ENCODE measurements at regions not wholly inside any gene's neighbourhood (a gene's known extent, or its start where the extent isn't known, plus 50 kb on each side); places are given as distances from the start of the nearest gene placed in this dataset.

- Histone ChIP-seq H3K79me2 (ENCODE audit: insufficient read depth, low read depth, low read length) (no peaks in the 10 kb centered on the region), H2AFZ (ENCODE audit: low read length) (no peak overlapping the region), H3K9me2 (ENCODE audit: insufficient read depth, low read length) (no peaks in the 10 kb centered on the region), H3K36me3 (ENCODE audit: insufficient read depth, low read length) (no peaks in the 10 kb centered on the region), H3K9me3 (ENCODE audit: low read length) (no peaks in the 10 kb centered on the region), H3K27ac (ENCODE audit: low read depth, low read length, poor library complexity, severe bottlenecking) (no peak overlapping the region), H3K4me3 (ENCODE audit: low read depth, low read length, poor library complexity, severe bottlenecking) (no peak overlapping the region), H3K4me2 (ENCODE audit: low read length) (no peak overlapping the region), H4K20me1 (ENCODE audit: insufficient read depth, low read length) (no peaks in the 10 kb centered on the region), H3K4me1 (ENCODE audit: insufficient read depth, low read length, poor library complexity, severe bottlenecking) (no peaks in the 10 kb centered on the region)
- DNase-seq (ENCODE audit: low spot score), result no peak
- CTCF ChIA-PET (ENCODE audit: unreplicated experiment), result no interaction called here
- BruUV-seq (replicated peaks), result no TSS peak
- POLR2A ChIA-PET, result interaction anchor here (0.7 kb wide), 1 partner anchor 45 kb away, joined by 3 read pairs; no protein-coding TSS in a partner anchor
- intact Hi-C loops (cut with micrococcal nuclease; ENCODE audit: unreplicated experiment), result no loop called here
- TF ChIP-seq EZH2phosphoT487 (IDR thresholded peaks at IDR 0.05; ENCODE audit: borderline replicate concordance, low read depth, low read length) (no peak), CTCF (conservative IDR thresholded peaks at IDR 0.05; ENCODE audit: low read length) (no peak)
Observed at GRCh38 chr18:76142611-76143010, 352.4 kb downstream of the ZNF516 start.

- Histone ChIP-seq H3K9me2 (ENCODE audit: insufficient read depth, low read length) (no peaks in the 10 kb centered on the region), H3K9me3 (ENCODE audit: low read length) (no peaks in the 10 kb centered on the region), H3K79me2 (ENCODE audit: insufficient read depth, low read depth, low read length) (no peaks in the 10 kb centered on the region), H3K4me2 (ENCODE audit: low read length) (no peak overlapping the region), H3K4me3 (ENCODE audit: low read depth, low read length, poor library complexity, severe bottlenecking) (no peak overlapping the region), H3K27ac (ENCODE audit: low read depth, low read length, poor library complexity, severe bottlenecking) (no peak overlapping the region), H2AFZ (ENCODE audit: low read length) (no peak overlapping the region), H3K36me3 (ENCODE audit: insufficient read depth, low read length) (no peaks in the 10 kb centered on the region), H4K20me1 (ENCODE audit: insufficient read depth, low read length) (no peaks in the 10 kb centered on the region), H3K4me1 (ENCODE audit: insufficient read depth, low read length, poor library complexity, severe bottlenecking) (no peaks in the 10 kb centered on the region)
- POLR2A ChIA-PET, result no interaction called here
- BruUV-seq (replicated peaks), result no TSS peak
- TF ChIP-seq CTCF (conservative IDR thresholded peaks at IDR 0.05; ENCODE audit: low read length), result no peak
- TF ChIP-seq EZH2phosphoT487 (IDR thresholded peaks at IDR 0.05; ENCODE audit: borderline replicate concordance, low read depth, low read length), result no peak
- intact Hi-C loops (cut with micrococcal nuclease; ENCODE audit: unreplicated experiment), result no loop called here
- DNase-seq (ENCODE audit: low spot score), result no peak
- CTCF ChIA-PET (ENCODE audit: unreplicated experiment), result no interaction called here
Observed at GRCh38 chr18:76139844-76140243, 355.2 kb downstream of the ZNF516 start.

- no TSS peak for BruUV-seq (replicated peaks)
Observed at GRCh38 chr18:76137216-76137615, 357.8 kb downstream of the ZNF516 start.

More at GRCh38 chr18:76137216-76137615, 357.8 kb downstream of the ZNF516 start:
- Histone ChIP-seq H2AFZ (ENCODE audit: low read length) (no peak overlapping the region), H3K36me3 (ENCODE audit: insufficient read depth, low read length) (no peaks in the 10 kb centered on the region), H4K20me1 (ENCODE audit: insufficient read depth, low read length) (no peaks in the 10 kb centered on the region), H3K27ac (ENCODE audit: low read depth, low read length, poor library complexity, severe bottlenecking) (no peak overlapping the region), H3K4me3 (ENCODE audit: low read depth, low read length, poor library complexity, severe bottlenecking) (no peak overlapping the region), H3K9me2 (ENCODE audit: insufficient read depth, low read length) (no peaks in the 10 kb centered on the region), H3K4me1 (ENCODE audit: insufficient read depth, low read length, poor library complexity, severe bottlenecking) (no peaks in the 10 kb centered on the region), H3K4me2 (ENCODE audit: low read length) (no peak overlapping the region), H3K79me2 (ENCODE audit: insufficient read depth, low read depth, low read length) (no peaks in the 10 kb centered on the region), H3K9me3 (ENCODE audit: low read length) (no peaks in the 10 kb centered on the region)
- CTCF ChIA-PET (ENCODE audit: unreplicated experiment), result no interaction called here
- TF ChIP-seq CTCF (conservative IDR thresholded peaks at IDR 0.05; ENCODE audit: low read length) (no peak), EZH2phosphoT487 (IDR thresholded peaks at IDR 0.05; ENCODE audit: borderline replicate concordance, low read depth, low read length) (no peak)
- POLR2A ChIA-PET, result no interaction called here
- no peak for DNase-seq (ENCODE audit: low spot score)
- intact Hi-C loops (cut with micrococcal nuclease; ENCODE audit: unreplicated experiment), result no loop called here
